GM12878 (cell line): ENCODE measurements at regions not wholly inside any gene's neighbourhood (a gene's known extent, or its start where the extent isn't known, plus 50 kb on each side); places are given as distances from the start of the nearest gene placed in this dataset.
"Not testable (repeated sequence)": the region's sequence is repeated elsewhere in the genome, so short reads cannot be mapped to it uniquely, and the experiment has no call there.

ENCODE experiments used
- ATAC-seq: fragments of 200-7000 bp; cut with Tn5 transposase; 3 replicates; pipeline ENCODE4 v1.9.1; 2020; ENCODE audit warnings: mild to moderate bottlenecking, moderate library complexity
- BruUV-seq: library from RNA; stranded (reverse); fragments of 400-500 nt; replicated peaks from 2 replicates; lab custom pipeline; 2021; lab: Mats Ljungman, UMichigan
- CTCF ChIA-PET: fragments of 300-600 bp; sonication (Branson Sonifier 250); formaldehyde crosslinking; extraction: SDS; loops from one replicate; lab custom pipeline; 2021; ENCODE audit warnings: inconsistent platforms; lab: Yijun Ruan, JAX
- POLR2A ChIA-PET: fragments of 350-600 bp; formaldehyde crosslinking; extraction: SDS; loops from one replicate; lab custom pipeline; 2021; ENCODE audit warnings: inconsistent platforms; lab: Charles Lee
- RAD21 ChIA-PET: fragments of 300-600 bp; sonication (Branson Sonifier 250); formaldehyde crosslinking; loops from one replicate; lab custom pipeline; 2023; ENCODE audit warnings: antibody characterized with exemption; ENCODE audit not compliant: unreplicated experiment; lab: Charles Lee
- SMC1A ChIA-PET: fragments of 300-600 bp; sonication (Branson Sonifier 250); formaldehyde crosslinking; loops from one replicate; lab custom pipeline; 2023; ENCODE audit not compliant: unreplicated experiment, uncharacterized antibody; lab: Charles Lee
- DNase-seq: peaks from one replicate; pipeline ENCODE4 v3.0.0-alpha.2; 2011; ENCODE audit warnings: low read depth, low spot score
- FAIRE-seq: peaks from 3 replicates; lab custom pipeline; 2011; peaks lifted over from hg19 to GRCh38; lab: Jason Lieb, UNC
- H2AFZ ChIP-seq: 2 replicates; pipeline ENCODE4 v1.6.0; 2011; ENCODE audit warnings: low read depth, low read length, control low read depth; ENCODE audit not compliant: control insufficient read depth
- H3K27ac ChIP-seq: 2 replicates; pipeline ENCODE4 v1.5.1; 2011; ENCODE audit warnings: control low read depth; ENCODE audit not compliant: control insufficient read depth, insufficient read depth
- H3K27me3 ChIP-seq, 2 experiments: replicated peaks in 1 of 2; 2 replicates each; pipeline versions ENCODE4 v1.6.0 to v1.6.1; 2011; ENCODE audit warnings: low read length in 1 of 2; ENCODE audit not compliant: control insufficient read depth in 2 of 2, insufficient read depth in 2 of 2
- H3K36me3 ChIP-seq, 2 experiments: 2 replicates each; pipeline ENCODE4 v1.5.1; 2011; ENCODE audit warnings: low read length in 1 of 2; ENCODE audit not compliant: control insufficient read depth in 2 of 2, insufficient read depth in 2 of 2
- H3K4me1 ChIP-seq: 2 replicates; pipeline ENCODE4 v1.6.1; 2011; ENCODE audit warnings: mild to moderate bottlenecking, low read length, moderate library complexity, mixed read lengths; ENCODE audit not compliant: control insufficient read depth, insufficient read depth
- H3K4me2 ChIP-seq: 2 replicates; pipeline ENCODE4 v1.6.0; 2011; ENCODE audit warnings: control low read depth; ENCODE audit not compliant: control insufficient read depth, insufficient read depth
- H3K4me3 ChIP-seq: fragments of 200-600 bp; sonication (generic); 2 replicates; pipeline ENCODE4 v1.5.1; 2016
- H3K79me2 ChIP-seq: 2 replicates; pipeline ENCODE4 v1.6.0; 2011; ENCODE audit warnings: low read length; ENCODE audit not compliant: control insufficient read depth, insufficient read depth
- H3K9ac ChIP-seq: 2 replicates; pipeline ENCODE4 v1.8.0; 2011; ENCODE audit warnings: low read length, control low read depth, mixed read lengths; ENCODE audit not compliant: control insufficient read depth, insufficient read depth
- H3K9me3 ChIP-seq: replicated peaks from 3 replicates; pipeline ENCODE4 v1.5.1; 2011; ENCODE audit warnings: mild to moderate bottlenecking, low read length; ENCODE audit not compliant: control insufficient read depth, insufficient read depth
- H4K20me1 ChIP-seq: 2 replicates; pipeline ENCODE4 v1.6.0; 2011; ENCODE audit not compliant: control insufficient read depth, insufficient read depth
- DPF2 ChIP-seq: fragments of 450-650 bp; IDR thresholded peaks from 2 replicates; pipeline ENCODE4 v1.6.1; 2017; ENCODE audit warnings: mild to moderate bottlenecking
- ETV6 ChIP-seq, 2 experiments: fragments of 450-650 bp in 1 of 2; IDR thresholded peaks in 1 of 2; conservative IDR thresholded peaks in 1 of 2; 2 replicates each; pipeline ENCODE4 v1.6.1; 2014; ENCODE audit warnings: antibody characterized with exemption in 1 of 2, borderline replicate concordance in 1 of 2, low read depth in 1 of 2, mild to moderate bottlenecking in 1 of 2, moderate library complexity in 1 of 2
- HDGF ChIP-seq: fragments of 450-650 bp; IDR thresholded peaks from 2 replicates; pipeline ENCODE4 v1.6.1; 2016; ENCODE audit warnings: antibody characterized with exemption
- NFYA ChIP-seq: IDR thresholded peaks from 2 replicates; pipeline ENCODE4 v1.6.1; 2011; ENCODE audit warnings: low read depth, mild to moderate bottlenecking, low read length, improper control_type of control experiment, borderline replicate concordance
- NRF1 ChIP-seq: conservative IDR thresholded peaks from 2 replicates; pipeline ENCODE4 v1.6.1; 2011; ENCODE audit warnings: mild to moderate bottlenecking, low read depth, low read length, improper control_type of control experiment
- ZSCAN29 ChIP-seq: fragments of 450-650 bp; IDR thresholded peaks from 2 replicates; pipeline ENCODE4 v1.6.1; 2017; ENCODE audit warnings: mild to moderate bottlenecking, moderate library complexity
- WGBS: methylation state at CpG from one replicate; pipeline ENCODE4 v1.1.6; 2016; ENCODE audit warnings: low lambda C conversion rate; ENCODE audit not compliant: insufficient replicate concordance, insufficient coverage; ENCODE audit errors: missing lambda C conversion rate; 5-methylcytosine and 5-hydroxymethylcytosine counted together
- in situ Hi-C: fragments of 300-500 bp; cut with MboI; formaldehyde crosslinking; loops from 9 replicates; pipeline ENCODE4 v1.14.3; 2018; ENCODE audit warnings: mixed read lengths
- intact Hi-C: fragments of 100-400 bp; cut with micrococcal nuclease; formaldehyde crosslinking; loops from one replicate; pipeline ENCODE4 v1.14.2; 2022; ENCODE audit not compliant: unreplicated experiment
- TF ChIP-seq, protein P1 (sequence below): IDR thresholded peaks from 2 replicates; pipeline ENCODE4 v1.6.1; 2012; ENCODE audit warnings: low read depth, low read length, improper control_type of control experiment
- TF ChIP-seq, protein P2 (sequence below): IDR thresholded peaks from 2 replicates; pipeline ENCODE4 v1.6.1; 2011; ENCODE audit warnings: low read depth, low read length, improper control_type of control experiment, borderline replicate concordance
- TF ChIP-seq, protein P3 (sequence below): fragments of 450-650 bp; formaldehyde crosslinking; IDR thresholded peaks from 2 replicates; pipeline ENCODE4 v1.4.0; 2020; ENCODE audit warnings: mild to moderate bottlenecking, moderate library complexity
- TF ChIP-seq, protein P4 (sequence below): IDR thresholded peaks from 2 replicates; pipeline ENCODE4 v1.6.1; 2012; ENCODE audit warnings: low read depth, low read length, improper control_type of control experiment

DNA sequence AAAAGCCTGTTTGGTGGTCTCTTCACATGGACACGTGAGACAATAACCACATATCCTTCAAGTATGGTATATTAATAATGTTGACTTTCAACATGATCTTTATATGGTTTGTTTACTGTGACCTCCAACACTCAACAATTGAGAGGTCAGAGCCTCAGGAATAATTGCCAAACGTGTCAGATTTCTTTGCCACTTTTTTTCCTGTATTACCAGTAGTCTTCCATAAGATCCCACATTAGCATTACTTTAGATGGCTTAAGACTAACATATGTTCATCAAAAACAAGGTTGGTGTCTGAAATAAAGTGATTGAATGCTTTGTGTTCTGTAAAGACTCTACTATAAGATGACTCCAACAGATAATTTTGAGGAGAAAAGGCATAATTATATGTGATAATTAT lies 118.7 kb upstream of the F3 start:
- DNase-seq, result no peak
- in situ Hi-C loops, result no loop called here
- CTCF ChIA-PET, result no interaction called here
- Histone ChIP-seq H3K27me3 (no peaks in the 10 kb centered on the region), H3K4me1 (no peaks in the 10 kb centered on the region), H3K27ac (no peak overlapping the region), H3K9ac (no peak overlapping the region), H3K36me3 (no peaks in the 10 kb centered on the region), H3K9me3 (no peaks in the 10 kb centered on the region), H3K4me3 (no peak overlapping the region), H4K20me1 (no peaks in the 10 kb centered on the region), H3K79me2 (no peaks in the 10 kb centered on the region), H2AFZ (no peak overlapping the region), H3K4me2 (no peak overlapping the region)
- RAD21 ChIA-PET, result no interaction called here
- intact Hi-C loops, result no loop called here
- TF ChIP-seq HDGF, result no peak
- TF ChIP-seq NRF1, result no peak
- TF ChIP-seq, protein P1, sequence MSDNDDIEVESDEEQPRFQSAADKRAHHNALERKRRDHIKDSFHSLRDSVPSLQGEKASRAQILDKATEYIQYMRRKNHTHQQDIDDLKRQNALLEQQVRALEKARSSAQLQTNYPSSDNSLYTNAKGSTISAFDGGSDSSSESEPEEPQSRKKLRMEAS, result no peak
- TF ChIP-seq ZSCAN29, result no peak
- no peak for TF ChIP-seq NFYA
- no peak for TF ChIP-seq ETV6 (conservative IDR thresholded peaks at IDR 0.05 in 1 of 2, IDR thresholded peaks at IDR 0.05 in 1 of 2; ENCODE audit: borderline replicate concordance in 1 of 2, low read depth in 1 of 2)
- TF ChIP-seq, protein P2, sequence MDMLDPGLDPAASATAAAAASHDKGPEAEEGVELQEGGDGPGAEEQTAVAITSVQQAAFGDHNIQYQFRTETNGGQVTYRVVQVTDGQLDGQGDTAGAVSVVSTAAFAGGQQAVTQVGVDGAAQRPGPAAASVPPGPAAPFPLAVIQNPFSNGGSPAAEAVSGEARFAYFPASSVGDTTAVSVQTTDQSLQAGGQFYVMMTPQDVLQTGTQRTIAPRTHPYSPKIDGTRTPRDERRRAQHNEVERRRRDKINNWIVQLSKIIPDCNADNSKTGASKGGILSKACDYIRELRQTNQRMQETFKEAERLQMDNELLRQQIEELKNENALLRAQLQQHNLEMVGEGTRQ, result no peak
- TF ChIP-seq, protein P3, sequence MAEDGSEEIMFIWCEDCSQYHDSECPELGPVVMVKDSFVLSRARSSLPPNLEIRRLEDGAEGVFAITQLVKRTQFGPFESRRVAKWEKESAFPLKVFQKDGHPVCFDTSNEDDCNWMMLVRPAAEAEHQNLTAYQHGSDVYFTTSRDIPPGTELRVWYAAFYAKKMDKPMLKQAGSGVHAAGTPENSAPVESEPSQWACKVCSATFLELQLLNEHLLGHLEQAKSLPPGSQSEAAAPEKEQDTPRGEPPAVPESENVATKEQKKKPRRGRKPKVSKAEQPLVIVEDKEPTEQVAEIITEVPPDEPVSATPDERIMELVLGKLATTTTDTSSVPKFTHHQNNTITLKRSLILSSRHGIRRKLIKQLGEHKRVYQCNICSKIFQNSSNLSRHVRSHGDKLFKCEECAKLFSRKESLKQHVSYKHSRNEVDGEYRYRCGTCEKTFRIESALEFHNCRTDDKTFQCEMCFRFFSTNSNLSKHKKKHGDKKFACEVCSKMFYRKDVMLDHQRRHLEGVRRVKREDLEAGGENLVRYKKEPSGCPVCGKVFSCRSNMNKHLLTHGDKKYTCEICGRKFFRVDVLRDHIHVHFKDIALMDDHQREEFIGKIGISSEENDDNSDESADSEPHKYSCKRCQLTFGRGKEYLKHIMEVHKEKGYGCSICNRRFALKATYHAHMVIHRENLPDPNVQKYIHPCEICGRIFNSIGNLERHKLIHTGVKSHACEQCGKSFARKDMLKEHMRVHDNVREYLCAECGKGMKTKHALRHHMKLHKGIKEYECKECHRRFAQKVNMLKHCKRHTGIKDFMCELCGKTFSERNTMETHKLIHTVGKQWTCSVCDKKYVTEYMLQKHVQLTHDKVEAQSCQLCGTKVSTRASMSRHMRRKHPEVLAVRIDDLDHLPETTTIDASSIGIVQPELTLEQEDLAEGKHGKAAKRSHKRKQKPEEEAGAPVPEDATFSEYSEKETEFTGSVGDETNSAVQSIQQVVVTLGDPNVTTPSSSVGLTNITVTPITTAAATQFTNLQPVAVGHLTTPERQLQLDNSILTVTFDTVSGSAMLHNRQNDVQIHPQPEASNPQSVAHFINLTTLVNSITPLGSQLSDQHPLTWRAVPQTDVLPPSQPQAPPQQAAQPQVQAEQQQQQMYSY (CRISPR knock-in tag), result no peak
- TF ChIP-seq, protein P4, sequence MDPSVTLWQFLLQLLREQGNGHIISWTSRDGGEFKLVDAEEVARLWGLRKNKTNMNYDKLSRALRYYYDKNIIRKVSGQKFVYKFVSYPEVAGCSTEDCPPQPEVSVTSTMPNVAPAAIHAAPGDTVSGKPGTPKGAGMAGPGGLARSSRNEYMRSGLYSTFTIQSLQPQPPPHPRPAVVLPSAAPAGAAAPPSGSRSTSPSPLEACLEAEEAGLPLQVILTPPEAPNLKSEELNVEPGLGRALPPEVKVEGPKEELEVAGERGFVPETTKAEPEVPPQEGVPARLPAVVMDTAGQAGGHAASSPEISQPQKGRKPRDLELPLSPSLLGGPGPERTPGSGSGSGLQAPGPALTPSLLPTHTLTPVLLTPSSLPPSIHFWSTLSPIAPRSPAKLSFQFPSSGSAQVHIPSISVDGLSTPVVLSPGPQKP, result no peak
- no peak for TF ChIP-seq DPF2
- SMC1A ChIA-PET, result no interaction called here
- no peak for ATAC-seq
- 2% methylated on average over 2 of the region's 2 CpGs for WGBS
- BruUV-seq, result no TSS peak
- FAIRE-seq, result no peak
- POLR2A ChIA-PET, result no interaction called here

DNA sequence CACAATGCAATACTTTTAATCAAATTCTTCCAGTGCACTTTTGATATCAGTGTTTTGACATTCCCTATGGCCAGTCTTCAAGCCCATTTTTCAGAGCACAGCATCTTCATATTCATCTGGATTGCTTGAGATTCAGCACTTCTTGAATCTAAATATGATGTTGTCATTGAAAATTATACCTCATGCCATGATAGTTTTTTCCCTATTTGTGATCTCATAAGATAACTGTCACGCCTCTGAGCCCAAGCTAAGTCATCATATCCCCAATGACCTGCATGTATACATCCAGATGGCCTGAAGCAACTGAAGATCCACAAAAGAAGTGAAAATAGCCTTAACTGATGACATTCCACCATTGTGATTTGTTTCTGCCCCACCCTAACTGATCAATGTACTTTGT lies 117.6 kb upstream of the F3 start:
- RAD21 ChIA-PET, POLR2A ChIA-PET: not testable (repeated sequence)
- WGBS, result 6% methylated on average over 1 of the region's 1 CpG

More for the DNA sequence above, 117.6 kb upstream of the F3 start:
- SMC1A ChIA-PET, intact Hi-C loops, H3K4me2 ChIP-seq, H3K9me3 ChIP-seq, H2AFZ ChIP-seq, ATAC-seq, DNase-seq, H3K4me1 ChIP-seq, H4K20me1 ChIP-seq, H3K9ac ChIP-seq, H3K36me3 ChIP-seq, H3K27ac ChIP-seq, BruUV-seq, H3K4me3 ChIP-seq, FAIRE-seq, H3K79me2 ChIP-seq, in situ Hi-C loops, CTCF ChIA-PET, H3K27me3 ChIP-seq: not testable (repeated sequence)
